PC-9 (cell line): ENCODE measurements at regions not wholly inside any gene's neighbourhood (a gene's known extent, or its start where the extent isn't known, plus 50 kb on each side); places are given as distances from the start of the nearest gene placed in this dataset.

Source experiments
- BruUV-seq: library from RNA; stranded (reverse); fragments of 400-500 nt; replicated peaks from 2 replicates; lab custom pipeline; 2021; lab: Mats Ljungman, UMichigan
- CTCF ChIA-PET: fragments of 300-600 bp; sonication (Branson Sonifier 250); formaldehyde crosslinking; loops from one replicate; lab custom pipeline; 2022; ENCODE audit warnings: antibody characterized with exemption; lab: Charles Lee
- POLR2A ChIA-PET: fragments of 300-600 bp; sonication (Branson Sonifier 250); formaldehyde crosslinking; loops from one replicate; lab custom pipeline; 2022; ENCODE audit warnings: antibody characterized with exemption; ENCODE audit not compliant: unreplicated experiment; lab: Charles Lee
- DNase-seq, 2 experiments: peaks; one replicate each; pipeline versions ENCODE4 v3.0.0 to v3.0.0-alpha.2; 2015 to 2022; ENCODE audit warnings: mixed read lengths in 1 of 2
- H2AFZ ChIP-seq: fragments of 200-600 bp; sonication (generic); 2 replicates; pipeline ENCODE4 v1.8.1; 2017; ENCODE audit warnings: antibody characterized with exemption
- H3F3A ChIP-seq: fragments of 200-600 bp; sonication (generic); 2 replicates; pipeline ENCODE4 v1.8.1; 2017; ENCODE audit warnings: antibody characterized with exemption, mild to moderate bottlenecking, low read depth; ENCODE audit not compliant: insufficient read depth
- H3K27ac ChIP-seq: fragments of 200-600 bp; sonication (generic); 2 replicates; pipeline ENCODE4 v1.6.1; 2016; ENCODE audit warnings: mixed run types
- H3K27me3 ChIP-seq: fragments of 200-600 bp; sonication (generic); 2 replicates; pipeline ENCODE4 v1.6.1; 2016; ENCODE audit warnings: low read depth, mixed run types; ENCODE audit not compliant: insufficient read depth
- H3K36me3 ChIP-seq: fragments of 200-600 bp; sonication (generic); 2 replicates; pipeline ENCODE4 v1.6.1; 2016; ENCODE audit warnings: low read depth, mixed run types
- H3K4me1 ChIP-seq: fragments of 200-600 bp; sonication (generic); replicated peaks from 2 replicates; pipeline ENCODE4 v1.6.1; 2016; ENCODE audit warnings: mixed run types; ENCODE audit not compliant: insufficient read depth
- H3K4me2 ChIP-seq: fragments of 200-600 bp; sonication (generic); 2 replicates; pipeline ENCODE4 v1.6.1; 2017; ENCODE audit warnings: mixed run types
- H3K4me3 ChIP-seq: fragments of 200-600 bp; sonication (generic); 2 replicates; pipeline ENCODE4 v1.6.1; 2016; ENCODE audit warnings: mixed run types
- H3K79me2 ChIP-seq: fragments of 200-600 bp; sonication (generic); 2 replicates; pipeline ENCODE4 v1.6.1; 2017; ENCODE audit warnings: low read depth, mixed run types
- H3K9me2 ChIP-seq: fragments of 200-600 bp; sonication (generic); 2 replicates; pipeline ENCODE4 v1.8.1; 2017; ENCODE audit warnings: mild to moderate bottlenecking; ENCODE audit not compliant: insufficient read depth
- H3K9me3 ChIP-seq: fragments of 200-600 bp; sonication (generic); 2 replicates; pipeline ENCODE4 v1.8.1; 2016; ENCODE audit warnings: low read depth; ENCODE audit not compliant: insufficient read depth
- H4K20me1 ChIP-seq: fragments of 200-600 bp; sonication (generic); 2 replicates; pipeline ENCODE4 v1.8.1; 2017; ENCODE audit not compliant: insufficient read depth
- EZH2 ChIP-seq: fragments of 200-600 bp; sonication (generic); IDR thresholded peaks from 2 replicates; pipeline ENCODE4 v1.8.0; 2017; ENCODE audit warnings: antibody characterized with exemption, low read depth
- intact Hi-C: fragments of 100-400 bp; cut with micrococcal nuclease; formaldehyde crosslinking; loops from one replicate; pipeline ENCODE4 v1.10.0; 2022; ENCODE audit not compliant: unreplicated experiment
- TF ChIP-seq, protein P1 (sequence below): fragments of 200-600 bp; sonication (generic); conservative IDR thresholded peaks from 2 replicates; pipeline ENCODE4 v1.6.1; 2017; ENCODE audit warnings: mixed run types, antibody characterized with exemption, mild to moderate bottlenecking, moderate library complexity

DNA sequence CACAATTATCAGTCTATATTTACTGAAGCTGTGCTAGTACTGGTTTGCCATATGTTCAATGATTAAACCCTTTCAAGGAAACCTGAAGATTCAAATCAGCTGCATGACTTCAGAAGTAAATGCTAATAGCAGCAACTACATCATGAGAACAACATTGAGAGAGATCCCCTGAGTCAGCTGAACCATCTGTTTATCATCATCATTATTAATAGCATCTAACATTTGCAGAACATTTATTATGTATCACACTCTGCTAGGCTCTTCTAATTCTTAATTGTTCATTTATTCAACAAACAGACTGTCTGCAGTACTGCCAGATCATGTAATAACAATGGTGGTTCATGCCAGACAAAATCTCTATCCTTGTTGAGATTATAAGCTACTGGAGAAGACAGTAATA is 157.4 kb downstream of the KLHL28 start:
- Histone ChIP-seq H3K27me3 (no peaks in the 10 kb centered on the region), H3K36me3 (no peaks in the 10 kb centered on the region), H3F3A (no peaks in the 10 kb centered on the region), H3K4me3 (no peak overlapping the region), H3K9me3 (no peaks in the 10 kb centered on the region), H3K27ac (no peak overlapping the region), H3K4me2 (no peak overlapping the region), H3K79me2 (no peaks in the 10 kb centered on the region), H3K9me2 (no peaks in the 10 kb centered on the region), H4K20me1 (no peaks in the 10 kb centered on the region), H3K4me1 (no peaks in the 10 kb centered on the region), H2AFZ (no peak overlapping the region)
- DNase-seq, result no peak
- ChIA-PET POLR2A (interaction anchor here (0.6 kb wide), 1 partner anchor 276 kb away, joined by 4 read pairs; no protein-coding TSS in a partner anchor), CTCF (no interaction called here)
- TF ChIP-seq, protein P1, sequence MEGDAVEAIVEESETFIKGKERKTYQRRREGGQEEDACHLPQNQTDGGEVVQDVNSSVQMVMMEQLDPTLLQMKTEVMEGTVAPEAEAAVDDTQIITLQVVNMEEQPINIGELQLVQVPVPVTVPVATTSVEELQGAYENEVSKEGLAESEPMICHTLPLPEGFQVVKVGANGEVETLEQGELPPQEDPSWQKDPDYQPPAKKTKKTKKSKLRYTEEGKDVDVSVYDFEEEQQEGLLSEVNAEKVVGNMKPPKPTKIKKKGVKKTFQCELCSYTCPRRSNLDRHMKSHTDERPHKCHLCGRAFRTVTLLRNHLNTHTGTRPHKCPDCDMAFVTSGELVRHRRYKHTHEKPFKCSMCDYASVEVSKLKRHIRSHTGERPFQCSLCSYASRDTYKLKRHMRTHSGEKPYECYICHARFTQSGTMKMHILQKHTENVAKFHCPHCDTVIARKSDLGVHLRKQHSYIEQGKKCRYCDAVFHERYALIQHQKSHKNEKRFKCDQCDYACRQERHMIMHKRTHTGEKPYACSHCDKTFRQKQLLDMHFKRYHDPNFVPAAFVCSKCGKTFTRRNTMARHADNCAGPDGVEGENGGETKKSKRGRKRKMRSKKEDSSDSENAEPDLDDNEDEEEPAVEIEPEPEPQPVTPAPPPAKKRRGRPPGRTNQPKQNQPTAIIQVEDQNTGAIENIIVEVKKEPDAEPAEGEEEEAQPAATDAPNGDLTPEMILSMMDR, result no peak
- no peak for TF ChIP-seq EZH2
- intact Hi-C loops, result loop anchor here (5.0 kb wide), 1 partner anchor 142 kb away; no protein-coding TSS in a partner anchor
- no TSS peak for BruUV-seq

DNA sequence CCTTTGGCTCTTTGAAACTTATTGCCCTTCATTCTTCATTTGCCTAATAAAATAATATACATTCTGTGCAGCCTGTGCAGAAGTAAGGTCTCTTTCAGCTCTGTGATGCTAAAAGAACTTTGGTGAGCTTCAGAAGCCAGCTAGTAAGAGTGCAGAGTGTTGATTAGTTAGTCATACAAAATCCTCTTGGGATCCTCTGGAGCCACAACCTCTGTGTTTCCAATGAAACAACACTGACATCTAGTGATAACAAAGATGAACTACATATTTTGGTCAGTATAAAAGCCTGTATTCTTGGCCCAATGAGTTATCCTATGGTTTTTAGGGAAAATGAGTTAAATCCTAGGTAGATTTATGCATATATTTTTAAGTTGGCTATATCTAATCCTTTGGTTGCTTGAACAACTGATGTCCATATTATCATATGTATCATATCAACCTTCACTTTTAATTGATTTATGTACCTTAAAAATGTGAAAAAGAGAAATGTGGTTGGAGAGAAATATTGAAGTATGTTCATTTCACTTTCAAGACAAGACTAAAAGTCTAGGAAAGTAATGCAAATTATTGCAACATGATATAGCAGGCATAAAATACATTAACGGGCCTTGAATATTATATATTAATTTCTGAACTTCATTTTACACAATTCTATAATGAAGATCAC is 158.4 kb downstream of the KLHL28 start:
- H4K20me1 ChIP-seq, result no peaks in the 10 kb centered on the region
- intact Hi-C loops, result loop anchor here (5.0 kb wide), 1 partner anchor 141 kb away; no protein-coding TSS in a partner anchor
- no peak overlapping the region for H3K4me2 ChIP-seq
- H3K9me3 ChIP-seq, result no peaks in the 10 kb centered on the region
- no peaks in the 10 kb centered on the region for H3F3A ChIP-seq
- peak in 1 of 2 experiments; percentile 48 for DNase-seq
- ChIA-PET CTCF (no interaction called here), POLR2A (no interaction called here)
- H3K27ac ChIP-seq, result no peak overlapping the region
- H2AFZ ChIP-seq, result no peak overlapping the region
- no TSS peak for BruUV-seq
- no peak for TF ChIP-seq EZH2
- TF ChIP-seq, protein P1, result peak; percentile 79
- H3K4me1 ChIP-seq, result no peaks in the 10 kb centered on the region
- H3K27me3 ChIP-seq, result no peaks in the 10 kb centered on the region
- no peaks in the 10 kb centered on the region for H3K36me3 ChIP-seq
- H3K79me2 ChIP-seq, result no peaks in the 10 kb centered on the region
- no peaks in the 10 kb centered on the region for H3K9me2 ChIP-seq
- no peak overlapping the region for H3K4me3 ChIP-seq

DNA sequence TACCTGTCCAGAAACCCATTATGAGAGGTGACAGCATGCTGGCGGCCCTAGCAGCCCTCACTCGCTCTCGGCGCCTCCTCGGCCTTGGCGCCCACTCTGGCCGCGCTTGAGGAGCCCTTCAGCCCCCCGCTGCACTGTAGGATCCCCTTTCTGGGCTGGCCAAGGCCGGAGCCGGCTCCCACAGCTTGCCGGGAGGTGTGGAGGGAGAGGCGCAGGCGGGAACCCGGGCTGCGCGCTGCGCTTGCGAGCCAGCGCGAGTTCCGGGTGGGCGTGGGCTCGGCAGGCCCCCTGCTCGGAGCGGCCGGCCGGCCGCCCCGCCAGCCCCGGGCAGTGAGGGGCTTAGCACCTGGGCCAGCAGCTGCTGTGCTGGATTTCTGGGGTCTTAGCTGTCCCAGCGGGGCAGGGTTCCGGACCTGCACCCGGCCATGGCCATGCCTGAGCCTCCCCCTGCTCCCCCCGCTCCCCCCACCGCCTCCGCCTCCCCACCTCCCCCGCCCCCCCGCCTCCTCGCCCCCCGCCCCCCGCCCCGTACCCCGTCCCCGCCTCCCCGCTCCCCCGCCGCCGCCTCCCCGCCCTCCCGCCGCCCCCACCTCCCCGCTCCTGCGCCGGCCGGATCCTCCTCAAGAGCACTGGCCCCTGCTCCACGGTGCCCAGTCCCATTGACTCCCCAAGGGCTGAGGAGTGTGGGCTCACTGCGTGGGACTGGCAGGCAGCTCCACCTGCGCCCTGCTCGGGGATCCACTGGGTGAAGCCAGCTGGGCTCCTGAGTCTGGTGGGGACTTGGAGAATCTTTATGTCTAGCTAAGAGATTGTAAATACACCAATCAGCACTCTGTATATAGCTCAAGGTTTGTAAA is 163.1 kb downstream of the KLHL28 start:
- TF ChIP-seq EZH2, result no peak
- TF ChIP-seq, protein P1, result no peak
- Histone ChIP-seq H3K27ac (no peak overlapping the region), H3K36me3 (no peaks in the 10 kb centered on the region), H4K20me1 (no peaks in the 10 kb centered on the region), H3K4me3 (no peak overlapping the region), H3K4me2 (no peak overlapping the region), H3K4me1 (no peaks in the 10 kb centered on the region), H3K79me2 (no peaks in the 10 kb centered on the region), H3F3A (no peaks in the 10 kb centered on the region), H3K9me3 (no peaks in the 10 kb centered on the region), H3K27me3 (no peaks in the 10 kb centered on the region), H3K9me2 (no peaks in the 10 kb centered on the region), H2AFZ (no peak overlapping the region)
- no TSS peak for BruUV-seq
- CTCF ChIA-PET, result interaction anchor here (0.6 kb wide), 1 partner anchor 56 kb away, joined by 3 read pairs; no protein-coding TSS in a partner anchor
- POLR2A ChIA-PET, result no interaction called here
- intact Hi-C loops, result no loop called here
- no peak for DNase-seq
